ENCODE measurements at regions not wholly inside any gene's neighbourhood (a gene's known extent, or its start where the extent isn't known, plus 50 kb on each side); places are given as distances from the start of the nearest gene placed in this dataset.

DNA sequence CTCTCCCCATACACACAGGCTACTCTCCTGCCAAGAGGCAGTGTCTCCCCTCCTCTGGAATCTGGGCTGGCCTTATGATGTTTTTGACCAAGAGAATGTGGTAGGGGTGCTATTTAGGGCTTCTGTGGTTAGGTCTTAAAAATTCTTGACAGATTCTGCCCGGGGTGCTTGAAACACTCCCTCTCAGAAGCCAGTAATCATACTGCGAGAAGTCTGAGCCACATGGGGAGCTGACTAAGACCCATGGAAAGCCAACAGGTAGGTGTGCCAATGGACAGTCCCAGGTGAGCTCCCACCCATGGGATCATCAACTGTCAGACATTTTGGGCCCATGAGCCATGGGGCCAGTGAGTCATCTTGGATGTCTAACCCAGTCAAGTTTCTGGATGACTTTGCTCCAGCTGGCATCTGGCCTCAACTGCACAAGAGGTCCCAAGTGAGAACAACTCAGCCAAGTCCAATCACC, 315.7 kb downstream of the FBXW7 start:
- Histone ChIP-seq H3K27me3 (ENCODE audit: insufficient read depth, poor library complexity, severe bottlenecking) (no peaks in the 10 kb centered on the region), H3K27ac (ENCODE audit: poor library complexity, severe bottlenecking) (no peak overlapping the region), H3K9me3 (ENCODE audit: severe bottlenecking) (no peaks in the 10 kb centered on the region), H3K36me3 (ENCODE audit: low read depth) (no peaks in the 10 kb centered on the region), H3K4me3 (ENCODE audit: severe bottlenecking) (no peak overlapping the region), H3K4me1 (ENCODE audit: insufficient read depth, poor library complexity, severe bottlenecking) (no peaks in the 10 kb centered on the region)
- no peak for DNase-seq (ENCODE audit: low spot score)
- TF ChIP-seq CTCF (IDR thresholded peaks at IDR 0.05; ENCODE audit: poor library complexity, severe bottlenecking) = no peak
- ATAC-seq (ENCODE audit: low read depth) = peak; percentile 31; the same call in 1 of the 3 replicates

- ATAC-seq (ENCODE audit: low read depth) (no peak), DNase-seq (ENCODE audit: low spot score) (no peak)
- Histone ChIP-seq H3K9me3 (ENCODE audit: severe bottlenecking) (no peaks in the 10 kb centered on the region), H3K4me3 (ENCODE audit: severe bottlenecking) (no peak overlapping the region), H3K27me3 (ENCODE audit: insufficient read depth, poor library complexity, severe bottlenecking) (no peaks in the 10 kb centered on the region), H3K36me3 (ENCODE audit: low read depth) (no peaks in the 10 kb centered on the region), H3K27ac (ENCODE audit: poor library complexity, severe bottlenecking) (no peak overlapping the region), H3K4me1 (ENCODE audit: insufficient read depth, poor library complexity, severe bottlenecking) (no peaks in the 10 kb centered on the region)
- TF ChIP-seq CTCF (IDR thresholded peaks at IDR 0.05; ENCODE audit: poor library complexity, severe bottlenecking) = no peak
Measured at GRCh38 chr4:152218576-152218975, 317.3 kb downstream of the FBXW7 start.

DNA sequence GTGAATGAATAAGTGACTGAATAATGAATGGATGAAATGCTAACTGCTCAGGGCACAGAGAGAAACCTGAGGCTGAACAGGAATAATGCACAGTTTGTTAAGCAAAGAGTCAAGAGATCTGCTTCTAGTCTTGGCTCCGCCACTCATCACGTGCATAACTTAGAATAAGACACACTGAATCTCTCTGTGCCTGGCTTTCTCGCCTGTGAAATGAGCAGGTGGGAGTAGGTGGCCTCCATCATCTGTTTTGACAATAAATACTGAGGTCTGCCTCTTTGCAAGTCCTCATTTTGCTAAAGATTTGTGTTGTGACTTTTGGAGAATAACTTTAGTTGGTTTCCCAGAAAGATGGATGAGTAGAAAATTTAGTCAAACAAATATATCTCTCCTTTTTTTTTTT, 318.0 kb downstream of the FBXW7 start:
- H3K27me3 ChIP-seq (ENCODE audit: insufficient read depth, poor library complexity, severe bottlenecking) = no peaks in the 10 kb centered on the region
- no peak for TF ChIP-seq CTCF (IDR thresholded peaks at IDR 0.05; ENCODE audit: poor library complexity, severe bottlenecking)
- ATAC-seq (ENCODE audit: low read depth) (no peak), DNase-seq (ENCODE audit: low spot score) (no peak)
- H3K36me3 ChIP-seq (ENCODE audit: low read depth) = no peaks in the 10 kb centered on the region
- no peak overlapping the region for H3K27ac ChIP-seq (ENCODE audit: poor library complexity, severe bottlenecking)
- H3K4me1 ChIP-seq (ENCODE audit: insufficient read depth, poor library complexity, severe bottlenecking) = no peaks in the 10 kb centered on the region
- H3K9me3 ChIP-seq (ENCODE audit: severe bottlenecking) = no peaks in the 10 kb centered on the region
- no peak overlapping the region for H3K4me3 ChIP-seq (ENCODE audit: severe bottlenecking)

DNA sequence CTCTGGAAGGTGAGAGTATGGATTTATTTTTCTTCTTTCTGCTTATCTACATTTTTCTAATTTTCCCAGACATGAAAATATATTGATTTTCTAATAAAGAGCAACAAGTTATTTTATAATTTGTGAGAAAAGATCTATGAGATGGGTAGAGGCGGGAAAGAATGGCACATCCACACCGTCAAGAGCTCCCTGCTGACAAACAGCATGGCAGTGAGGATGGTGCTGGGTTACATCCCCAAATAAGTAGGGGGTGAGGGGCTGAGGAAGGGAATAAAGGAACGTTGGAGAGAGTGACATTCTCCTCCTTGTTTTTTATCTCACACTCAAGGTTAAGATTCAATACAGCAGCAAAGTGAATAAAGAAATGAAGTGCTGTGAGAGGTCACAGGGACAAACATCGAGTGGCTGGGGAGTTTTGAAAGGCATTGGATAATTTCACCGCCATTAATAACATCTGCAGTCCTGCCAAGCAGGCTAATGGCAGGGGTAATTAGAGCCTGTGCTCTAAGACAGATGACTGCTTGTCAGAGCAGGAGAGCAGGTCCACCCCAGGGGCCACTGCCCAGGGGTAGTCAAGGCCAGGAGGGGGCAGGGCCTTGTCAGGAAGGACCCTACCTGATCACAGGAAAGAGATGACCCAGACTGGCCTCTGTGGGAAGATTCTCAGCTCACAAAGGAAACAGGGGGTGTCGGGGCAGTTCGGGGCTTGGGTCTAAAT, 323.8 kb downstream of the FBXW7 start:
- H3K9me3 ChIP-seq (ENCODE audit: severe bottlenecking) = no peaks in the 10 kb centered on the region
- no peaks in the 10 kb centered on the region for H3K36me3 ChIP-seq (ENCODE audit: low read depth)
- H3K27me3 ChIP-seq (ENCODE audit: insufficient read depth, poor library complexity, severe bottlenecking) = no peaks in the 10 kb centered on the region
- ATAC-seq (ENCODE audit: low read depth) (no peak), DNase-seq (ENCODE audit: low spot score) (no peak)
- no peaks in the 10 kb centered on the region for H3K4me1 ChIP-seq (ENCODE audit: insufficient read depth, poor library complexity, severe bottlenecking)
- no peak overlapping the region for H3K27ac ChIP-seq (ENCODE audit: poor library complexity, severe bottlenecking)
- no peak overlapping the region for H3K4me3 ChIP-seq (ENCODE audit: severe bottlenecking)
- no peak for TF ChIP-seq CTCF (IDR thresholded peaks at IDR 0.05; ENCODE audit: poor library complexity, severe bottlenecking)

GRCh38 chr4:152209772-152210493, 326.0 kb downstream of the FBXW7 start:
- H3K27me3 ChIP-seq (ENCODE audit: insufficient read depth, poor library complexity, severe bottlenecking) = no peaks in the 10 kb centered on the region
- ATAC-seq (ENCODE audit: low read depth) = no peak
- H3K36me3 ChIP-seq (ENCODE audit: low read depth) = no peaks in the 10 kb centered on the region
- H3K27ac ChIP-seq (ENCODE audit: poor library complexity, severe bottlenecking) = no peak overlapping the region
- no peaks in the 10 kb centered on the region for H3K4me1 ChIP-seq (ENCODE audit: insufficient read depth, poor library complexity, severe bottlenecking)
- H3K4me3 ChIP-seq (ENCODE audit: severe bottlenecking) = no peak overlapping the region
- DNase-seq (ENCODE audit: low spot score) = no peak
- no peaks in the 10 kb centered on the region for H3K9me3 ChIP-seq (ENCODE audit: severe bottlenecking)
- TF ChIP-seq CTCF (IDR thresholded peaks at IDR 0.05; ENCODE audit: poor library complexity, severe bottlenecking) = no peak
